ENCODE measurements at regions not wholly inside any gene's neighbourhood (a gene's known extent, or its start where the extent isn't known, plus 50 kb on each side); places are given as distances from the start of the nearest gene placed in this dataset.
"Not testable (repeated sequence)": the region's sequence is repeated elsewhere in the genome, so short reads cannot be mapped to it uniquely, and the experiment has no call there.

- DNase-seq (ENCODE audit: low spot score) = no peak
Observed at GRCh38 chr10:4294996-4295792, 510.2 kb upstream of the KLF6 start.

- DNase-seq (ENCODE audit: low spot score) = no peak
Observed at GRCh38 chr10:4294271-4294670, 509.3 kb upstream of the KLF6 start.

GRCh38 chr10:4291990-4292389 is 507.0 kb upstream of the KLF6 start:
- DNase-seq (ENCODE audit: low spot score) = no peak

- no peak for DNase-seq (ENCODE audit: low spot score)
Observed at GRCh38 chr10:4285121-4285520, 500.1 kb upstream of the KLF6 start.

- no peak for DNase-seq (ENCODE audit: low spot score)
Observed at GRCh38 chr10:4283846-4284610, 499.0 kb upstream of the KLF6 start.

GRCh38 chr10:4282496-4282895 is 497.5 kb upstream of the KLF6 start:
- DNase-seq (ENCODE audit: low spot score) = no peak

GRCh38 chr10:4281190-4281825 is 496.3 kb upstream of the KLF6 start:
- no peak for DNase-seq (ENCODE audit: low spot score)

- DNase-seq (ENCODE audit: low spot score) = no peak
Observed at GRCh38 chr10:4280461-4281189, 495.6 kb upstream of the KLF6 start.

GRCh38 chr10:4279655-4280054 is 494.6 kb upstream of the KLF6 start:
- DNase-seq (ENCODE audit: low spot score) = no peak

GRCh38 chr10:4278186-4278585 is 493.2 kb upstream of the KLF6 start:
- no peak for DNase-seq (ENCODE audit: low spot score)

- DNase-seq (ENCODE audit: low spot score) = no peak
Observed at GRCh38 chr10:4276151-4276550, 491.1 kb upstream of the KLF6 start.

- DNase-seq (ENCODE audit: low spot score) = not testable (repeated sequence)
Observed at GRCh38 chr10:4274671-4275070, 489.7 kb upstream of the KLF6 start.

GRCh38 chr10:4271193-4271592 is 486.2 kb upstream of the KLF6 start:
- DNase-seq (ENCODE audit: low spot score) = no peak

- no peak for DNase-seq (ENCODE audit: low spot score)
Observed at GRCh38 chr10:4270116-4270515, 485.1 kb upstream of the KLF6 start.

GRCh38 chr10:4268490-4268889 is 483.5 kb upstream of the KLF6 start:
- not testable (repeated sequence) for DNase-seq (ENCODE audit: low spot score)

GRCh38 chr10:4267086-4267773 is 482.2 kb upstream of the KLF6 start:
- DNase-seq (ENCODE audit: low spot score) = no peak

- no peak for DNase-seq (ENCODE audit: low spot score)
Observed at GRCh38 chr10:4266416-4267085, 481.5 kb upstream of the KLF6 start.

GRCh38 chr10:4265964-4266363 is 481.0 kb upstream of the KLF6 start:
- no peak for DNase-seq (ENCODE audit: low spot score)

- DNase-seq (ENCODE audit: low spot score) = no peak
Observed at GRCh38 chr10:4264209-4264865, 479.3 kb upstream of the KLF6 start.

GRCh38 chr10:4263601-4263921 is 478.6 kb upstream of the KLF6 start:
- no peak for DNase-seq (ENCODE audit: low spot score)

Data from iPS-NIHi11 (cell line).